ENCODE measurements at regions not wholly inside any gene's neighbourhood (a gene's known extent, or its start where the extent isn't known, plus 50 kb on each side); places are given as distances from the start of the nearest gene placed in this dataset.

DNA sequence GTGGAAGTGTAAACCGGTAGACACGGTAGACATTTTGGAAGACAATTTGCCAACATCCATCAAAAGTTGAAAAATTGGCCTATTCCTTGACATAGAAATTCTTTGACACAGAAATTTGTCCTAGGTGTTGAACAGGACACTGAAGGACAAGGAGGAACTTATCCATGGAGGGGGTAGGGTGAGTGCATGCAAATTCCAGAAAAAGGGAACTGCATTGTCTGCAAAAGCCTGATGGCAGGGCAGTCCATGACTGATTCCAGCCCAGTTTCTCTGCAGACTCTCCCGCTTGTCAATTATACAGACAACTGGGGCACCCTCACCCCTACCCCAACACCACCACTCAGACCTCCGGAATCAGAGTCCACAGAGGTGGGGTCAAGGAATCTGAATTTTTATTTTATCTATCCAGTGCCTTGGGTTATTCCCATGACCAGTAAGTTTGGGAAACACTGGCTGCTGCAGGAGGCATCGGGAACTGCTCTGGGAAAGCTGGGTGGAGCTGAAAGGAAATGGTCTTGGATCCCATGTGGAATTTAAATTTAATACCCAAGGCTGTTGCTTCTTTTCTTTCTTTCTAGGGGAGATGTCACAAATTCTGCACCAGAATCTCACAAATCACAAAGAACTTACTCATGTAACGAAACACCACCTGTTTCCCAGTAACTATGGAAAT, 103.3 kb upstream of the SLC45A1 start:
- Histone ChIP-seq H3K4me1 (ENCODE audit: control insufficient read depth, insufficient read depth, low read length, unreplicated experiment) (peaks cover 21% of the 10 kb centered on the region), H3K79me2 (ENCODE audit: control insufficient read depth, insufficient read depth, low read length, unreplicated experiment) (no peaks in the 10 kb centered on the region), H3K4me3 (ENCODE audit: low read depth, low read length) (no peak overlapping the region), H3K27ac (ENCODE audit: low read depth, low read length) (no peak overlapping the region), H3K36me3 (ENCODE audit: insufficient read depth, low read length) (no peaks in the 10 kb centered on the region), H2AFZ (ENCODE audit: low read length, unreplicated experiment) (no peak overlapping the region), H3K27me3 (ENCODE audit: insufficient read depth, low read length) (no peaks in the 10 kb centered on the region)

DNA sequence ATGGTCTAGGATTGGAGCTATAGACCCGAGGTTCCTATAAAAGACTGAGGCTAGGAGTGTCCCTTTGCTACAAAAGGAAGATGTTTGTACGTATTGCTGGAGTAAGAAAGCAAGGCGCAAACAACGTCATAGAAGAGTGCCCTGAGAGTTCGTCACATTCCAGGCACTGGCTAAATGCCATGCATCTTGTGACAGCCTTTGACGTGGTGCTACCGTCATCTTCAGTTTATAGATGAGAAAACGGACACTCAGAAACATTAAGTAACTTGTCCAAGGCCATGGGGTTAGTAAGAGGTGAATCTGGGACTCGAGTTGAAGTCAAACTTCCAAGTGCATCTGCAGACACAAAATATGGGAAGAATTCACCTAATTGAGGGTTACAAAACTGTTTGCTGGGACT, 104.2 kb upstream of the SLC45A1 start:
- no peaks in the 10 kb centered on the region for H3K79me2 ChIP-seq (ENCODE audit: control insufficient read depth, insufficient read depth, low read length, unreplicated experiment)
- peaks cover 18% of the 10 kb centered on the region for H3K4me1 ChIP-seq (ENCODE audit: control insufficient read depth, insufficient read depth, low read length, unreplicated experiment)
- H3K27ac ChIP-seq (ENCODE audit: low read depth, low read length): no peak overlapping the region
- no peaks in the 10 kb centered on the region for H3K36me3 ChIP-seq (ENCODE audit: insufficient read depth, low read length)
- H2AFZ ChIP-seq (ENCODE audit: low read length, unreplicated experiment): no peak overlapping the region
- H3K27me3 ChIP-seq (ENCODE audit: insufficient read depth, low read length): no peaks in the 10 kb centered on the region
- H3K4me3 ChIP-seq (ENCODE audit: low read depth, low read length): no peak overlapping the region

DNA sequence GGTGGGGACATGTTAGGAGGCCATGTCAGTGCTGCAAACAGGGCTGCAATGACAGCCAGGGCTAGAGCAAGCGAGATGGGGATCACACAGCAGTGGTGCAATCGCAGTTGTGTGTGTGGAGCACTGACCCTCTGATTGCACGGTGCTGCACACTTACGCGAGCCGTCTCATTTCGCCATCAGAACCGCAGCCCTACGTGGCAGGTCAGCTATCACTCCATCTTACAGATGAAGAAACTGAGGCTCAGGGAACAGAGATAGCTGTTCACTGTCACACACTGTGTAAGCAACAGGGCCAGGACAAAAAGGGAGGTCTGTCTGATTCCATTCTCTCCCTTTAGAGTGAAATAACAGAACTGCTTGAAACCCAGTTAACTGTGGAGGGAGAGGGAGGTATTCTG, 104.8 kb upstream of the SLC45A1 start:
- Histone ChIP-seq H2AFZ (ENCODE audit: low read length, unreplicated experiment) (no peak overlapping the region), H3K79me2 (ENCODE audit: control insufficient read depth, insufficient read depth, low read length, unreplicated experiment) (no peaks in the 10 kb centered on the region), H3K4me3 (ENCODE audit: low read depth, low read length) (no peak overlapping the region), H3K36me3 (ENCODE audit: insufficient read depth, low read length) (no peaks in the 10 kb centered on the region), H3K27me3 (ENCODE audit: insufficient read depth, low read length) (no peaks in the 10 kb centered on the region), H3K4me1 (ENCODE audit: control insufficient read depth, insufficient read depth, low read length, unreplicated experiment) (peaks cover 13% of the 10 kb centered on the region), H3K27ac (ENCODE audit: low read depth, low read length) (no peak overlapping the region)

DNA sequence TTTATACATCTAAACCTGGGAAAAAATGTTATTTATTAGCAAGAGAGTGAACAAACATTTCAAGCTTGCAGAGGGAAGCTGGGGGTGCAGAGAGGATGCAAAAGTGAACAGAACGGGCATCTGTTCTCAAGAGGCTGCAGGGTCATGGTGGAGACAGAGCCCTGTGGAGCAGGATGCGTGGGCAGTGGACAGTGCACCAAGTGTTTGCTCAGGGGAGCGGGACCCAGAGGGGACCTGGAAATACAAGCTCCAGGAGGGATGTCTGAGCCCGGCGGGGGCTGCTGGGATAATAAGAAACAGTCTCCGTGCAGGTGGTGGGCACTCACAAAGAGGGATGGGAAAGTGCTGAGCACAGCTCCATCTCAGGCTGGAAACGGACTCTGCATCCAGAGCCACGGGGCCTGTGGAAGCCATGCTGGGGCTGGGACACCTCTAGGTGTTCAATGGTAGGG, 105.3 kb upstream of the SLC45A1 start:
- Histone ChIP-seq H3K27ac (ENCODE audit: low read depth, low read length) (peak overlapping the region; percentile 54), H3K4me1 (ENCODE audit: control insufficient read depth, insufficient read depth, low read length, unreplicated experiment) (peaks cover 7% of the 10 kb centered on the region), H3K36me3 (ENCODE audit: insufficient read depth, low read length) (no peaks in the 10 kb centered on the region), H2AFZ (ENCODE audit: low read length, unreplicated experiment) (no peak overlapping the region), H3K27me3 (ENCODE audit: insufficient read depth, low read length) (no peaks in the 10 kb centered on the region), H3K4me3 (ENCODE audit: low read depth, low read length) (no peak overlapping the region), H3K79me2 (ENCODE audit: control insufficient read depth, insufficient read depth, low read length, unreplicated experiment) (no peaks in the 10 kb centered on the region)

DNA sequence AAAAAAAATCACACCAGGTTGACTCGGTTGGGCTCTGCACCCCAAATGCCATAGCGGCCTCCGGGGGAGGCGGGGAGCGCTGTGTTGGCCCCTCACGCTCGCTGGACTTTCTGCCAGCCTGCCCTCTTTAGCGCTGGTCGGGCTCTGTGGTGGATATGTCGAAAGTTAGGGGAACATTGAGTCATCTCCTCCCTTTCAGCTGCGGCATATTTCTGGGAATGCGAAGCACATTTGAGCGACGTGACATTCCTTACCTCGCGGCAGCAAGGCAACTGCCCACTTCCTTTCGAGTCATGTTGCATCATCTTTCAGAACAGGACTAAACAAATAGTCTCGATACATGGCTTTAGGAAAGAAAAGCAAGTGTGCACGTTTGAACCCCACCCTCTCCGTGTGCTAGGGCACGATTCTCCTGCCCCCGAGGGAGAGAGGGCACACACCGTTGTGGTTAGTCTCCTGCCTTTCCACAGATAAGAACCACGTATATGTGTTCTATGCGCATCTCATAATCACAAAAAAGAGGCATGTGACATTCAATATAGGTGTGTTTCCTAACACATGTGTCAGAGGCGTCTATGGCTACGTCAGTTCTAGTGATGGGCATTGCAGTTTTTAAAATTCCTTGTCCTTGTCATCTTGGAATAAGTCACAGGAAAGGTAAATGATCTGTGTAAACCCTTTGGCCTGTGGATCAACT, 105.9 kb upstream of the SLC45A1 start:
- Histone ChIP-seq H3K4me3 (ENCODE audit: low read depth, low read length) (no peak overlapping the region), H3K36me3 (ENCODE audit: insufficient read depth, low read length) (no peaks in the 10 kb centered on the region), H3K27me3 (ENCODE audit: insufficient read depth, low read length) (no peaks in the 10 kb centered on the region), H3K27ac (ENCODE audit: low read depth, low read length) (peak overlapping the region; percentile 63), H2AFZ (ENCODE audit: low read length, unreplicated experiment) (no peak overlapping the region), H3K79me2 (ENCODE audit: control insufficient read depth, insufficient read depth, low read length, unreplicated experiment) (no peaks in the 10 kb centered on the region), H3K4me1 (ENCODE audit: control insufficient read depth, insufficient read depth, low read length, unreplicated experiment) (peaks cover 4% of the 10 kb centered on the region)

DNA sequence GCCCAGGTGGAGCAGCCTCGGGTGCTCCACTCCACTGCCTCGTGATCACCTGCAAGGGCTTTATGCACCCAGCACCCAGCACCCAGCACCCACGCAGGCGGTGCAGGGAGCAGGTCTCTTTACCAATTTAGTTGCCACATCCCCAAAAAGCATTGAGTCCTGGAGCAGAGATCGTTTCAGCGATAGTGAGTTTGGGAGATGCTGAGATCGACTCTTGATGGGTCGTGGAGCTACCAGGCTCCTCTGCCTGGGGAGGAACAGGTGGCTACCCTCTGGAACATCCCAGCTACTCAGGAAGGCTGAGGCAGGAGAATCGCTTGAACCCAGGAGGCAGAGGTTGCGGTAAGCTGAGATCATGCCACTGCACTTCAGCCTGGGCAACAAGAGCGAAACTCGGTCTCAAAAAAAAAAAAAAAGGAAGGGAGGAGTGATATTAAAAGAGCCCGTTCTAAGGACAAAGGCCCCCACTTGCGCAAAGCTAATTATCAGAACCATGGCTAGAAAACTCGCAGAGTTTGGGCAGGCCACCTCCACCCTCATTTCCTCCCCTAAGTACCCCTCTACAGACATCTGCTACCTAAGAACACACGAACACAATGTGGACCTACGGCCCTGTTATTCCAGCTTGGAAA, 106.5 kb upstream of the SLC45A1 start:
- Histone ChIP-seq H3K27ac (ENCODE audit: low read depth, low read length) (peak overlapping the region; percentile 63), H3K4me3 (ENCODE audit: low read depth, low read length) (no peak overlapping the region), H3K4me1 (ENCODE audit: control insufficient read depth, insufficient read depth, low read length, unreplicated experiment) (no peaks in the 10 kb centered on the region), H3K79me2 (ENCODE audit: control insufficient read depth, insufficient read depth, low read length, unreplicated experiment) (no peaks in the 10 kb centered on the region), H2AFZ (ENCODE audit: low read length, unreplicated experiment) (no peak overlapping the region), H3K27me3 (ENCODE audit: insufficient read depth, low read length) (no peaks in the 10 kb centered on the region), H3K36me3 (ENCODE audit: insufficient read depth, low read length) (no peaks in the 10 kb centered on the region)

DNA sequence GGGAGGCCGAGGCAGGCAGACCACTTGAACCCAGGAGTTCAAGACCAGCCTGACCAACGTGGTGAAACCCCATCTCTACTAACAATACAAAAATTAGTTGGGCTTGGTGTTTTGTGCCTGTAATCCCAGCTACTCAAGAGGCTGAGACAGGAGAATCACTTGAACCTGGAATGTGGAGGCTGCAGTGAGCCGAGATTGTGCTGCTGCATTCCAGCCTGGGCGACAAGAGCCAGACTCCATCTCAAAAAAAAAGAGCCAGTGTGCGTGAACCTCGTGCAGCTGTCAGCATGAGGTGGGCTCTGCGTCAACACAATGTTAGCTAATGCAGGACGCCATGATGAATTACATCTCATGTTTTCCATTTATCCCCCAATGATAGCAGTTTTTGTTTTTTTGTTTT, 110.7 kb upstream of the SLC45A1 start:
- no peaks in the 10 kb centered on the region for H3K36me3 ChIP-seq (ENCODE audit: insufficient read depth, low read length)
- no peaks in the 10 kb centered on the region for H3K27me3 ChIP-seq (ENCODE audit: insufficient read depth, low read length)
- H3K27ac ChIP-seq (ENCODE audit: low read depth, low read length): no peak overlapping the region
- no peak overlapping the region for H2AFZ ChIP-seq (ENCODE audit: low read length, unreplicated experiment)
- peaks cover 19% of the 10 kb centered on the region for H3K4me1 ChIP-seq (ENCODE audit: control insufficient read depth, insufficient read depth, low read length, unreplicated experiment)
- no peaks in the 10 kb centered on the region for H3K79me2 ChIP-seq (ENCODE audit: control insufficient read depth, insufficient read depth, low read length, unreplicated experiment)
- no peak overlapping the region for H3K4me3 ChIP-seq (ENCODE audit: low read depth, low read length)

DNA sequence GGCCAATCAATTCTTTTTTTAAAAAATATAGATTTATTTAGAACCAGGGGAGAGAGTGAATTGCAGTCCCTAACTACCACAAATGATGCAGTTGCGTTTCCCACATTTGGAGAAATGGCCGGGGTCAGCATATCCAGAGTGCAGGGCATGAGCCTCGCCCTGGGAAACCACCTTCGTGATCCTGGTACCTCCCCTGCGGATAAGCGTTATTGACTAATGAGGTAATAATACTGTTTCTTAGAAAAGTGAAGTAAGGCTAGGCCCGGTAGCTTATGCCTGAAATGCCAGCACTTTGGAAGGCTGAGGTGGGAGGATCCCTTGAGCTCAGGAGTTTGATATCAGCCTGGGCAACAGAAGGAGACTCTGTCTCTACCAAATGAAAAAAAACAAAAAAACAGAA, 111.5 kb upstream of the SLC45A1 start:
- peaks cover 27% of the 10 kb centered on the region for H3K4me1 ChIP-seq (ENCODE audit: control insufficient read depth, insufficient read depth, low read length, unreplicated experiment)
- no peak overlapping the region for H3K4me3 ChIP-seq (ENCODE audit: low read depth, low read length)
- no peaks in the 10 kb centered on the region for H3K79me2 ChIP-seq (ENCODE audit: control insufficient read depth, insufficient read depth, low read length, unreplicated experiment)
- H3K27me3 ChIP-seq (ENCODE audit: insufficient read depth, low read length): no peaks in the 10 kb centered on the region
- H2AFZ ChIP-seq (ENCODE audit: low read length, unreplicated experiment): no peak overlapping the region
- no peaks in the 10 kb centered on the region for H3K36me3 ChIP-seq (ENCODE audit: insufficient read depth, low read length)
- H3K27ac ChIP-seq (ENCODE audit: low read depth, low read length): no peak overlapping the region

DNA sequence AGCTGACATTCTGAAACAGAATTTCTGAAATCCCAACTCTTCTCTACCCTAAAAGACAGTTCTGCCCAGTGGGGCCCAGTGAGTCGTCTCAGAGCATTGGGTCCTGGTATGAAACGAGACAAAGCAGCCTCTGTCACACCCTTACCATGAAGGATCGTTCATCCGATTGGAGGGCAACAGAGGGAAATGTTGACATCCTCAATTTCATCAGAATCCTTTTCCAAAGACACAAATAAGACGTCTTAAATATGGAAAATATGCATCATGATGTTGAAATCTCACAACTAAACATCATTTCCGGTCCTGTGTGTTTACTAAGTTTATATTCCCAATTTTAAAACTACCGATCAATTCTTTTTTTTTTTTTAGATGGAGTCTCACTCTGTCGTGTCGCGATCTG, 112.1 kb upstream of the SLC45A1 start:
- Histone ChIP-seq H3K27ac (ENCODE audit: low read depth, low read length) (no peak overlapping the region), H3K27me3 (ENCODE audit: insufficient read depth, low read length) (no peaks in the 10 kb centered on the region)

DNA sequence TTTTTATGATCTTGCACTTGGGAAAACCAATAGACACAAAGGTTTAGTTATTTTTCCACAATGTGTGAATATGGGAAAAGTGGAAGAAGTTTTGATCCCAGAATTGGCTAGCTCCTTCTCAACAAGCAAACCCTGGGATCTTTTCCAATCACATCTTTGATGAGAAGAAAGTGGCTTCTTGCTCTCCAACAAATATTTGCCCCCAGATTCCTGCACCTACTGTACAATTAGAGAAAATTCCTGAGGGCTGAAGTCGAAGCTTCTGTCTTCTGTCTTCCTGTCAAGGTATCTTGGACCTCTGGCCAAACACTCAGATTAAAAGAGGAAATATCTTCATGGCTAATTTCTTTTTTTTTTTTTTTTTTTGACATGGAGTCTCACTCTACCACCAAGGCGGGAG, 113.1 kb upstream of the SLC45A1 start:
- Histone ChIP-seq H2AFZ (ENCODE audit: low read length, unreplicated experiment) (peak overlapping the region; percentile 19), H3K27me3 (ENCODE audit: insufficient read depth, low read length) (no peaks in the 10 kb centered on the region), H3K79me2 (ENCODE audit: control insufficient read depth, insufficient read depth, low read length, unreplicated experiment) (no peaks in the 10 kb centered on the region), H3K4me3 (ENCODE audit: low read depth, low read length) (no peak overlapping the region), H3K4me1 (ENCODE audit: control insufficient read depth, insufficient read depth, low read length, unreplicated experiment) (peaks cover 32% of the 10 kb centered on the region), H3K36me3 (ENCODE audit: insufficient read depth, low read length) (no peaks in the 10 kb centered on the region), H3K27ac (ENCODE audit: low read depth, low read length) (peak overlapping the region; percentile 50)

More for the DNA sequence above, 112.1 kb upstream of the SLC45A1 start:
- H3K4me3 ChIP-seq (ENCODE audit: low read depth, low read length): no peak overlapping the region
- no peaks in the 10 kb centered on the region for H3K79me2 ChIP-seq (ENCODE audit: control insufficient read depth, insufficient read depth, low read length, unreplicated experiment)
- no peak overlapping the region for H2AFZ ChIP-seq (ENCODE audit: low read length, unreplicated experiment)
- H3K4me1 ChIP-seq (ENCODE audit: control insufficient read depth, insufficient read depth, low read length, unreplicated experiment): peaks cover 32% of the 10 kb centered on the region
- no peaks in the 10 kb centered on the region for H3K36me3 ChIP-seq (ENCODE audit: insufficient read depth, low read length)

DNA sequence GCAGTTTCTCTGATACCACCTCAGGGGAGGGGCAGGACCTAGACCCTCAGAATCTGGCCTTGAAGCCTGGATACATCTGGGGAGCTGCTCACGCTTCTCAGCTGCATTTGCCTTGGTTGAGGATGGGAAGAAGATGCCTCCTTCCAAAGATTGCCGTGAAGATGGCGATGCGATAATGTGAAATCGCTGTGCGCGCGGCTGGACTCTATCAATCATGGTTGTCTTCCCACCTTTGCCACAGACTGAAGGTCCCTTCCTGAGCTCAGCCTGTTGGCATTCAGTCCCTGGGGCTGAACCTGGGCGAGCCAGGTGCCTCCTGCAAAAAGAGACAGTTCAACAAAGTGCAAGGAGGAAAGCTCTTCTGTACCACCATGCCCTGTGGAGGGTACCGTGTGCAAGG, 114.4 kb upstream of the SLC45A1 start:
- no peaks in the 10 kb centered on the region for H3K36me3 ChIP-seq (ENCODE audit: insufficient read depth, low read length)
- H3K4me1 ChIP-seq (ENCODE audit: control insufficient read depth, insufficient read depth, low read length, unreplicated experiment): peaks cover 32% of the 10 kb centered on the region
- H2AFZ ChIP-seq (ENCODE audit: low read length, unreplicated experiment): no peak overlapping the region
- no peaks in the 10 kb centered on the region for H3K79me2 ChIP-seq (ENCODE audit: control insufficient read depth, insufficient read depth, low read length, unreplicated experiment)
- H3K27me3 ChIP-seq (ENCODE audit: insufficient read depth, low read length): no peaks in the 10 kb centered on the region
- H3K4me3 ChIP-seq (ENCODE audit: low read depth, low read length): no peak overlapping the region
- no peak overlapping the region for H3K27ac ChIP-seq (ENCODE audit: low read depth, low read length)
